Memory B cell (primary cell): ENCODE measurements at regions not wholly inside any gene's neighbourhood (a gene's known extent, or its start where the extent isn't known, plus 50 kb on each side); places are given as distances from the start of the nearest gene placed in this dataset.
"Not testable (repeated sequence)": the region's sequence is repeated elsewhere in the genome, so short reads cannot be mapped to it uniquely, and the experiment has no call there.

ENCODE experiments used
- ATAC-seq: fragments of 150-1000 bp; cut with Tn5 transposase; 2 replicates; pipeline ENCODE4 v1.10.0; 2021; ENCODE audit warnings: low read depth, mild to moderate bottlenecking, moderate library complexity
- DNase-seq, 2 donors: peaks; one replicate each; pipeline ENCODE4 v3.0.0; 2022; ENCODE audit warnings: low spot score in 2 of 2
- H3K27ac Mint-ChIP-seq: one replicate; pipeline ENCODE4 v1.8.0; 2022; ENCODE audit warnings: mild to moderate bottlenecking, moderate library complexity, mixed read lengths
- H3K27me3 Mint-ChIP-seq: one replicate; pipeline ENCODE4 v1.8.0; 2022; ENCODE audit warnings: mixed read lengths
- H3K36me3 Mint-ChIP-seq: one replicate; pipeline ENCODE4 v1.8.0; 2022; ENCODE audit warnings: mild to moderate bottlenecking, mixed read lengths
- H3K4me1 Mint-ChIP-seq: one replicate; pipeline ENCODE4 v1.8.0; 2022; ENCODE audit warnings: mixed read lengths
- H3K4me3 Mint-ChIP-seq: one replicate; pipeline ENCODE4 v1.8.0; 2022; ENCODE audit warnings: mild to moderate bottlenecking, moderate library complexity, mixed read lengths
- H3K9me3 Mint-ChIP-seq: one replicate; pipeline ENCODE4 v1.8.0; 2022; ENCODE audit warnings: mixed read lengths

- no peaks in the 10 kb centered on the region for H3K27me3 Mint-ChIP-seq
- no peaks in the 10 kb centered on the region for H3K4me1 Mint-ChIP-seq
Measured at GRCh38 chr2:83217854-83218253, 1241.2 kb downstream of the SUCLG1 start.

DNA sequence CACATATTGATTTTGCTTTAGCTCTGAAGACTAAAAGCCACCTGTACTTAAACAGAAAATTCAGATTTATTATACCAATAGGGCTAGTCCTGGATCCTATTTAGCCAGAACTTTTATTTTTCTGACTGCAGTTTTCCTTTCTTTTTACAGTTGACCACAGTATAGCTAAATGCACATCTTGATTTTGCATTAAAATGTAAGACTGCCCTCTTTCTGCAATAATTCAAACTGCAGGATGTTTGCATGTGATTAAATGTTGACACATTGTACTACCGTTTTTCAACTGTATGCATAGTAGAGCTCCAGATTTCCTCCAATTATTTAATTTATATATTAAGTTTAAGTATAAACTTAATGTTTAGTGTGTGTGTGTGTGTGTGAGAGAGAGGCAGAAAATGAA is 1262.9 kb downstream of the SUCLG1 start:
- Mint-ChIP-seq H3K4me3 (no peak overlapping the region), H3K27me3 (no peaks in the 10 kb centered on the region), H3K9me3 (peaks cover 2% of the 10 kb centered on the region), H3K27ac (no peak overlapping the region), H3K4me1 (no peaks in the 10 kb centered on the region), H3K36me3 (no peaks in the 10 kb centered on the region)
- no peak for ATAC-seq
- no peak for DNase-seq

More at GRCh38 chr2:83217854-83218253, 1241.2 kb downstream of the SUCLG1 start:
- H3K27ac Mint-ChIP-seq, result no peak overlapping the region
- H3K36me3 Mint-ChIP-seq, result no peaks in the 10 kb centered on the region
- no peak for DNase-seq
- no peak for ATAC-seq
- H3K9me3 Mint-ChIP-seq, result peaks cover 5% of the 10 kb centered on the region
- no peak overlapping the region for H3K4me3 Mint-ChIP-seq

DNA sequence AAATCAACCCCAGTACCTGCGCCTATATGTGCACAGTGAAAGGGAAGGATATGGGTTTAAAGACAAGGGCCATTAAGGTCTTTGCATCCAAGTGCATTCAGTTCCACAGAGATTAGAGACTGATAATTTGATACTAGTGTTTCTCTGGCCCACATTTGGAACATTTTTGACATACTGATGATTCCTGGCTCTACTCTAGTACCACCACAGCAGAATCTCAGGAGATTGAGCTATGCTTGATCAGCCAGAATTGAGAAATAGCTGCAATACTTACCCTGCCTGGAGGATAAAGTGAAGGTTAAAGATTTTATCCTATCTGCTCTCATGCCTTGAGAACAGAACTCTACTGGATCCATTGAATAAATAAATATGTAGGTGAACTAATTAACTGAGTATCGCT is 1267.8 kb downstream of the SUCLG1 start:
- no peak for DNase-seq
- Mint-ChIP-seq H3K27me3 (no peaks in the 10 kb centered on the region), H3K4me3 (no peak overlapping the region), H3K27ac (no peak overlapping the region), H3K36me3 (no peaks in the 10 kb centered on the region), H3K4me1 (no peaks in the 10 kb centered on the region), H3K9me3 (no peaks in the 10 kb centered on the region)
- no peak for ATAC-seq

- H3K27me3 Mint-ChIP-seq, result no peaks in the 10 kb centered on the region
- H3K27ac Mint-ChIP-seq, result no peak overlapping the region
- no peak for DNase-seq
- H3K4me3 Mint-ChIP-seq, result no peak overlapping the region
- no peaks in the 10 kb centered on the region for H3K4me1 Mint-ChIP-seq
- H3K9me3 Mint-ChIP-seq, result no peaks in the 10 kb centered on the region
- H3K36me3 Mint-ChIP-seq, result no peaks in the 10 kb centered on the region
- no peak for ATAC-seq
Measured at GRCh38 chr2:83186105-83186760, 1272.8 kb downstream of the SUCLG1 start.

- H3K4me3 Mint-ChIP-seq, H3K36me3 Mint-ChIP-seq, DNase-seq, ATAC-seq, H3K27ac Mint-ChIP-seq, H3K27me3 Mint-ChIP-seq, H3K4me1 Mint-ChIP-seq, H3K9me3 Mint-ChIP-seq: not testable (repeated sequence)
Measured at GRCh38 chr2:83180862-83181530, 1278.1 kb downstream of the SUCLG1 start.

- Mint-ChIP-seq H3K36me3 (no peaks in the 10 kb centered on the region), H3K27ac (no peak overlapping the region), H3K27me3 (no peaks in the 10 kb centered on the region), H3K4me3 (no peak overlapping the region), H3K9me3 (peaks cover 5% of the 10 kb centered on the region), H3K4me1 (no peaks in the 10 kb centered on the region)
- ATAC-seq (no peak), DNase-seq (no peak)
Measured at GRCh38 chr2:83176539-83176938, 1282.5 kb downstream of the SUCLG1 start.

DNA sequence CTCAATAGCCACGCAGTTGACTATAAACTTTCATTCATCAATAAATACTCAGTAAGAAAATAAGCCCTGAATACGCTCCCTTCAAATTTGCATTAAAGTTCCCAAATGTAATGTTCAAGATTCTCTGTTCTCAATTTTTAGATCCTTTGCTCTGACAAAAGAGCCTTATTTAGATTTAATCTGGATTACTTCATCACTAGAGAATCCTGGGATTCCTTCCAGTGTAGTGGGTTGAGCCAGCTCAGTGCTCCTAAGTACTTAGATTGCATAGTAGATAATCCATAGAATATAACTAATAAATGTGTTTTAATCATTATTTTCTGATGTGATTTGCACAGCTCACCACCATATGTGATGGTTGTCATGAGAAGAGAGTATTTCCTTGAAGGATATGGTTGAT is 1286.2 kb downstream of the SUCLG1 start:
- Mint-ChIP-seq H3K9me3 (peaks cover 9% of the 10 kb centered on the region), H3K4me3 (no peak overlapping the region), H3K4me1 (no peaks in the 10 kb centered on the region), H3K27ac (no peak overlapping the region), H3K27me3 (no peaks in the 10 kb centered on the region), H3K36me3 (no peaks in the 10 kb centered on the region)
- DNase-seq (no peak), ATAC-seq (no peak)

DNA sequence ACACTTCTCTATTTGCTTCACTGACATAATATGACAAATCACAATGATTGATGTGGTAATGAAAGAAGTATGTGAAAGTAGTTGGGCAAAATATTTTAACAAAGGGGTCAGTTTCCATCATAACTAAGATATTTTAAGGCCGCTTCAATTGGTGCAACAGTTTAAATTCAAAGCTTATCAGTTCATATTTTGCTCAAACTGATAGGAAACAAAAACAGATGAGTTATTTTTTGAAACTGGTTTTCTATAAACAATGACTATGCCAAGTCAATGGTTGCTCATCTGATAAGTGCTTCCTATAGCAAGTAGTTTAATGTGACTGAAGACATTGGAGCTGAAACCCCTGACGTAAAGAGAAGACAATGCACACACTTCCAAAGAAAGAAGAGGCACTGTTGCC is 1290.7 kb downstream of the SUCLG1 start:
- no peak for ATAC-seq
- H3K36me3 Mint-ChIP-seq, result no peaks in the 10 kb centered on the region

DNA sequence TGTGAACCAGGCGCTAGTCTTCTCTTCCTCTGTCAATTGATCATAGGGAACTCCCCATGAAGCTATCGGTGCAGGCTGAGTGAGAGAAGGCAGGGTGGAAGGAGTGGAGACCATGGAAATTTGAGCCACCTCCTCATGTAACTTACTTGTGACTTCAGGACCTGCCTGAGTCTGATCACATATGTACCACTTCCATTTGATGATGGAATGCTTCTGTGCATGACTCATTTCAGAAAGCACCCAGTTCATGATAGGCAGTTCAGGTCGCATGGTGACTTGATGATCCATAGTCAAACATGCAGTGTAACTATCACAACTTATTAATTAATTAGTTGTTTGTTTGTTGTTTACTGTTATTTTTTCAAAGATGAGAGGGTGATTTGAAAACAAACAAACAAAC is 1296.7 kb downstream of the SUCLG1 start:
- DNase-seq (no peak), ATAC-seq (no peak)
- H3K27ac Mint-ChIP-seq, result no peak overlapping the region
- no peaks in the 10 kb centered on the region for H3K27me3 Mint-ChIP-seq
- H3K4me1 Mint-ChIP-seq, result no peaks in the 10 kb centered on the region
- no peaks in the 10 kb centered on the region for H3K36me3 Mint-ChIP-seq
- H3K4me3 Mint-ChIP-seq, result no peak overlapping the region
- peaks cover 7% of the 10 kb centered on the region for H3K9me3 Mint-ChIP-seq

More for the DNA sequence above, 1290.7 kb downstream of the SUCLG1 start:
- H3K27ac Mint-ChIP-seq, result no peak overlapping the region
- DNase-seq, result no peak
- H3K9me3 Mint-ChIP-seq, result peaks cover 9% of the 10 kb centered on the region
- no peaks in the 10 kb centered on the region for H3K4me1 Mint-ChIP-seq
- no peaks in the 10 kb centered on the region for H3K27me3 Mint-ChIP-seq
- no peak overlapping the region for H3K4me3 Mint-ChIP-seq

GRCh38 chr2:83160571-83160970 is 1298.5 kb downstream of the SUCLG1 start:
- Mint-ChIP-seq H3K27ac (no peak overlapping the region), H3K4me1 (no peaks in the 10 kb centered on the region), H3K9me3 (peaks cover 11% of the 10 kb centered on the region), H3K4me3 (no peak overlapping the region), H3K27me3 (no peaks in the 10 kb centered on the region), H3K36me3 (no peaks in the 10 kb centered on the region)
- no peak for DNase-seq
- no peak for ATAC-seq

- Mint-ChIP-seq H3K9me3 (peaks cover 7% of the 10 kb centered on the region), H3K4me3 (no peak overlapping the region), H3K4me1 (no peaks in the 10 kb centered on the region), H3K36me3 (no peaks in the 10 kb centered on the region), H3K27me3 (no peaks in the 10 kb centered on the region), H3K27ac (no peak overlapping the region)
- DNase-seq (no peak), ATAC-seq (no peak)
Measured at GRCh38 chr2:83155826-83156225, 1303.3 kb downstream of the SUCLG1 start.

DNA sequence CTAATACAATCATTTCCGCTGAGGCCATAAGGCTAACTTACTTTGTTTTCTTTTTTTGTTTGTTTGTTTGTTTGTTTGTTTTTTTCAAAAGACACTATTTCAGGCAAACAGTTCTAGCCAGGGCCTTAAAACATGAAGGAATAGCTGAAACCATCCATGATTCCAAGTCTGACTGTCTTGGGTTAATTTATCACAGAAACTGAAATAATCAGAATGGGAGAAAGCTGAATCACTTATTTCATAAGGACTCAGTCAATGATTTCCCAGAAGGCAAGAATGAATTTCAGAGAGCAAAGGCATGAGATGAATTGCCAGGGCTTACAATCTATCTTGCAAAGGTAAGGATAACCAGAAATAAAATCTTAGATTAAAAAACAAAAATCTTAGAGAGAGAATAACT is 1315.1 kb downstream of the SUCLG1 start:
- H3K27ac Mint-ChIP-seq, result no peak overlapping the region
- ATAC-seq (no peak), DNase-seq (no peak)
- no peaks in the 10 kb centered on the region for H3K36me3 Mint-ChIP-seq
- peaks cover 8% of the 10 kb centered on the region for H3K9me3 Mint-ChIP-seq
- no peaks in the 10 kb centered on the region for H3K27me3 Mint-ChIP-seq
- H3K4me1 Mint-ChIP-seq, result no peaks in the 10 kb centered on the region
- no peak overlapping the region for H3K4me3 Mint-ChIP-seq

DNA sequence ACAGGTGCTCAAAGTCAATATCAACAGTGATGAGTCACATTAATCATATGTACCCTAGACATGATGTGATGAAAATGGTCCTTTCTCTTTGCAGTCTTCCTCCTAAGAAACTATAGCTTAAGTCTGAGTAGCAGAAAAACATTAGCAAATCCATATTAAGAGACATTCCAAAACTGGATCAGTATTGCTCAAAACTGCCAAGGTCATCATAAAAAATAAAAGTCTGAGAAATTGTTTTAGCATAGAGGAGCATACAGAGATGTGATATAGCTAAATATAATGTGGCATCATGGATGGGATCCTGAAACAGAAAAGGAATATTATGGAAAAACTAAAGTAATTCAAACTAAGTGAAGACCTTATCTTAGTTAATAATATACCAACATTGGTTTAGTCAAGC is 1316.1 kb downstream of the SUCLG1 start:
- no peak for DNase-seq
- H3K4me3 Mint-ChIP-seq, result no peak overlapping the region
- H3K27ac Mint-ChIP-seq, result no peak overlapping the region
- ATAC-seq, result no peak
- H3K27me3 Mint-ChIP-seq, result no peaks in the 10 kb centered on the region
- peaks cover 9% of the 10 kb centered on the region for H3K9me3 Mint-ChIP-seq
- no peaks in the 10 kb centered on the region for H3K4me1 Mint-ChIP-seq
- no peaks in the 10 kb centered on the region for H3K36me3 Mint-ChIP-seq

- no peaks in the 10 kb centered on the region for H3K36me3 Mint-ChIP-seq
- no peaks in the 10 kb centered on the region for H3K27me3 Mint-ChIP-seq
- DNase-seq, result no peak
- no peak for ATAC-seq
- H3K9me3 Mint-ChIP-seq, result peaks cover 2% of the 10 kb centered on the region
- no peak overlapping the region for H3K27ac Mint-ChIP-seq
- H3K4me3 Mint-ChIP-seq, result no peak overlapping the region
- H3K4me1 Mint-ChIP-seq, result no peaks in the 10 kb centered on the region
Measured at GRCh38 chr2:83115606-83116005, 1343.5 kb downstream of the SUCLG1 start.

GRCh38 chr2:83115155-83115554 is 1343.9 kb downstream of the SUCLG1 start:
- Mint-ChIP-seq H3K27ac (no peak overlapping the region), H3K36me3 (no peaks in the 10 kb centered on the region)

More at GRCh38 chr2:83115155-83115554, 1343.9 kb downstream of the SUCLG1 start:
- H3K9me3 Mint-ChIP-seq, result peaks cover 2% of the 10 kb centered on the region
- ATAC-seq (no peak), DNase-seq (no peak)
- H3K4me3 Mint-ChIP-seq, result no peak overlapping the region
- H3K4me1 Mint-ChIP-seq, result no peaks in the 10 kb centered on the region
- H3K27me3 Mint-ChIP-seq, result no peaks in the 10 kb centered on the region
